ENCODE measurements at regions not wholly inside any gene's neighbourhood (a gene's known extent, or its start where the extent isn't known, plus 50 kb on each side); places are given as distances from the start of the nearest gene placed in this dataset.
"Not testable (repeated sequence)": the region's sequence is repeated elsewhere in the genome, so short reads cannot be mapped to it uniquely, and the experiment has no call there.

- peaks cover 8% of the 10 kb centered on the region for H3K79me2 ChIP-seq (replicated peaks; ENCODE audit: insufficient read depth, low read length)
- H3K9me2 ChIP-seq (ENCODE audit: insufficient read depth, low read length) = no peaks in the 10 kb centered on the region
- TF ChIP-seq MXI1 (conservative IDR thresholded peaks at IDR 0.05; ENCODE audit: poor library complexity, severe bottlenecking) = no peak
- TF ChIP-seq, protein P1, sequence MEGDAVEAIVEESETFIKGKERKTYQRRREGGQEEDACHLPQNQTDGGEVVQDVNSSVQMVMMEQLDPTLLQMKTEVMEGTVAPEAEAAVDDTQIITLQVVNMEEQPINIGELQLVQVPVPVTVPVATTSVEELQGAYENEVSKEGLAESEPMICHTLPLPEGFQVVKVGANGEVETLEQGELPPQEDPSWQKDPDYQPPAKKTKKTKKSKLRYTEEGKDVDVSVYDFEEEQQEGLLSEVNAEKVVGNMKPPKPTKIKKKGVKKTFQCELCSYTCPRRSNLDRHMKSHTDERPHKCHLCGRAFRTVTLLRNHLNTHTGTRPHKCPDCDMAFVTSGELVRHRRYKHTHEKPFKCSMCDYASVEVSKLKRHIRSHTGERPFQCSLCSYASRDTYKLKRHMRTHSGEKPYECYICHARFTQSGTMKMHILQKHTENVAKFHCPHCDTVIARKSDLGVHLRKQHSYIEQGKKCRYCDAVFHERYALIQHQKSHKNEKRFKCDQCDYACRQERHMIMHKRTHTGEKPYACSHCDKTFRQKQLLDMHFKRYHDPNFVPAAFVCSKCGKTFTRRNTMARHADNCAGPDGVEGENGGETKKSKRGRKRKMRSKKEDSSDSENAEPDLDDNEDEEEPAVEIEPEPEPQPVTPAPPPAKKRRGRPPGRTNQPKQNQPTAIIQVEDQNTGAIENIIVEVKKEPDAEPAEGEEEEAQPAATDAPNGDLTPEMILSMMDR (IDR thresholded peaks at IDR 0.05; ENCODE audit: poor library complexity, severe bottlenecking) = no peak
- TF ChIP-seq RAD21 (conservative IDR thresholded peaks at IDR 0.05) = no peak
- TF ChIP-seq EZH2 (IDR thresholded peaks at IDR 0.05; ENCODE audit: borderline replicate concordance, insufficient read depth, low read length, poor library complexity, severe bottlenecking) = no peak
- no peak for TF ChIP-seq SMC3 (conservative IDR thresholded peaks at IDR 0.05; ENCODE audit: poor library complexity)
- no peak for TF ChIP-seq POLR2AphosphoS5 (IDR thresholded peaks at IDR 0.05)
- no peak for TF ChIP-seq EP300 (conservative IDR thresholded peaks at IDR 0.05; ENCODE audit: poor library complexity, severe bottlenecking)
- no peak for TF ChIP-seq TAF1 (IDR thresholded peaks at IDR 0.05; ENCODE audit: low read depth)
- TF ChIP-seq, protein P2, sequence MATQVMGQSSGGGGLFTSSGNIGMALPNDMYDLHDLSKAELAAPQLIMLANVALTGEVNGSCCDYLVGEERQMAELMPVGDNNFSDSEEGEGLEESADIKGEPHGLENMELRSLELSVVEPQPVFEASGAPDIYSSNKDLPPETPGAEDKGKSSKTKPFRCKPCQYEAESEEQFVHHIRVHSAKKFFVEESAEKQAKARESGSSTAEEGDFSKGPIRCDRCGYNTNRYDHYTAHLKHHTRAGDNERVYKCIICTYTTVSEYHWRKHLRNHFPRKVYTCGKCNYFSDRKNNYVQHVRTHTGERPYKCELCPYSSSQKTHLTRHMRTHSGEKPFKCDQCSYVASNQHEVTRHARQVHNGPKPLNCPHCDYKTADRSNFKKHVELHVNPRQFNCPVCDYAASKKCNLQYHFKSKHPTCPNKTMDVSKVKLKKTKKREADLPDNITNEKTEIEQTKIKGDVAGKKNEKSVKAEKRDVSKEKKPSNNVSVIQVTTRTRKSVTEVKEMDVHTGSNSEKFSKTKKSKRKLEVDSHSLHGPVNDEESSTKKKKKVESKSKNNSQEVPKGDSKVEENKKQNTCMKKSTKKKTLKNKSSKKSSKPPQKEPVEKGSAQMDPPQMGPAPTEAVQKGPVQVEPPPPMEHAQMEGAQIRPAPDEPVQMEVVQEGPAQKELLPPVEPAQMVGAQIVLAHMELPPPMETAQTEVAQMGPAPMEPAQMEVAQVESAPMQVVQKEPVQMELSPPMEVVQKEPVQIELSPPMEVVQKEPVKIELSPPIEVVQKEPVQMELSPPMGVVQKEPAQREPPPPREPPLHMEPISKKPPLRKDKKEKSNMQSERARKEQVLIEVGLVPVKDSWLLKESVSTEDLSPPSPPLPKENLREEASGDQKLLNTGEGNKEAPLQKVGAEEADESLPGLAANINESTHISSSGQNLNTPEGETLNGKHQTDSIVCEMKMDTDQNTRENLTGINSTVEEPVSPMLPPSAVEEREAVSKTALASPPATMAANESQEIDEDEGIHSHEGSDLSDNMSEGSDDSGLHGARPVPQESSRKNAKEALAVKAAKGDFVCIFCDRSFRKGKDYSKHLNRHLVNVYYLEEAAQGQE (IDR thresholded peaks at IDR 0.05; ENCODE audit: borderline replicate concordance) = no peak
- H3K4me3 ChIP-seq (ENCODE audit: low read length) = no peak overlapping the region
- no peak overlapping the region for H2AFZ ChIP-seq (ENCODE audit: low read depth, low read length)
- H3K27me3 ChIP-seq (ENCODE audit: insufficient read depth, low read depth, low read length) = no peaks in the 10 kb centered on the region
- H3K4me2 ChIP-seq (ENCODE audit: low read length) = no peak overlapping the region
- no peaks in the 10 kb centered on the region for H3K36me3 ChIP-seq (ENCODE audit: insufficient read depth, low read length)
- no peaks in the 10 kb centered on the region for H3K9me3 ChIP-seq (ENCODE audit: low read length)
- no peaks in the 10 kb centered on the region for H3F3A ChIP-seq (ENCODE audit: insufficient read depth, low read length, poor library complexity, severe bottlenecking)
- no peak overlapping the region for H3K9ac ChIP-seq (ENCODE audit: low read length)
- H3K27ac ChIP-seq (ENCODE audit: low read length) = no peak overlapping the region
- no peaks in the 10 kb centered on the region for H4K20me1 ChIP-seq (ENCODE audit: insufficient read depth)
These were observed 166.9 kb upstream of the GRK3 start for GRCh38 chr22:25397616-25398015.

GRCh38 chr22:25398591-25399062, 165.8 kb upstream of the GRK3 start:
- H3F3A ChIP-seq (ENCODE audit: insufficient read depth, low read length, poor library complexity, severe bottlenecking); H3K4me2 ChIP-seq (ENCODE audit: low read length); H2AFZ ChIP-seq (ENCODE audit: low read depth, low read length); H3K27ac ChIP-seq (ENCODE audit: low read length); H3K4me3 ChIP-seq (ENCODE audit: low read length); H3K27me3 ChIP-seq (ENCODE audit: insufficient read depth, low read depth, low read length); H3K36me3 ChIP-seq (ENCODE audit: insufficient read depth, low read length); H3K79me2 ChIP-seq (replicated peaks; ENCODE audit: insufficient read depth, low read length); H4K20me1 ChIP-seq (ENCODE audit: insufficient read depth); H3K9me3 ChIP-seq (ENCODE audit: low read length); H3K9me2 ChIP-seq (ENCODE audit: insufficient read depth, low read length); H3K9ac ChIP-seq (ENCODE audit: low read length): not testable (repeated sequence)

DNA sequence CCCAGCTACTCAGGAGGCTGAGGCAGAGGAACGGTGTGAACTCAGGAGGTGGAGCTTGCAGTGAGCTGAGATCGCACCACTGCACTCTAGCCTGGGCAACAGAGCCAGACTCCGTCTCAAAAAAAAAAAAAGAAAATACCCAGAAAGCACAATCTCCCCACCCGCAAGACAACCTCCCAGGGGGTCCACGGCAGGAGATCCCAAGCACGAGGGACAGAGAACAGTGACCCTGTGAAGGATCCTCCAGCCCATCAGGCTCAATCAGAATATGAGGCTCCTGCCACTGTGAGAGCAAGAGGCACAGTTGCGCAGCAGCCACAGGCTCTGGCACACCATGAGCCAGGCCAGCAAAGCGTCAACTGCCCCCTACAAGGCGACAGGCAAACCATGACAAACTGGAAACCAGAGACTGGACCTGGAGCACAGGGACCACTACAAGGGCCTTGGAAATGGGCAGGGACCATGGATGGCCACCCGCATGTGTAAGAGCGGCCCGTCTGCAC, 164.8 kb upstream of the GRK3 start:
- H3K4me3 ChIP-seq (ENCODE audit: low read length) = no peak overlapping the region
- H3K4me2 ChIP-seq (ENCODE audit: low read length) = no peak overlapping the region
- no peaks in the 10 kb centered on the region for H3K9me3 ChIP-seq (ENCODE audit: low read length)
- H3K36me3 ChIP-seq (ENCODE audit: insufficient read depth, low read length) = no peaks in the 10 kb centered on the region
- H3K79me2 ChIP-seq (replicated peaks; ENCODE audit: insufficient read depth, low read length) = peaks cover 8% of the 10 kb centered on the region
- TF ChIP-seq, protein P1 (IDR thresholded peaks at IDR 0.05; ENCODE audit: poor library complexity, severe bottlenecking) = no peak
- TF ChIP-seq SMC3 (conservative IDR thresholded peaks at IDR 0.05; ENCODE audit: poor library complexity) = no peak
- no peak for TF ChIP-seq TAF1 (IDR thresholded peaks at IDR 0.05; ENCODE audit: low read depth)
- TF ChIP-seq, protein P2 (IDR thresholded peaks at IDR 0.05; ENCODE audit: borderline replicate concordance) = no peak
- TF ChIP-seq EP300 (conservative IDR thresholded peaks at IDR 0.05; ENCODE audit: poor library complexity, severe bottlenecking) = no peak
- no peak for TF ChIP-seq EZH2 (IDR thresholded peaks at IDR 0.05; ENCODE audit: borderline replicate concordance, insufficient read depth, low read length, poor library complexity, severe bottlenecking)
- TF ChIP-seq POLR2AphosphoS5 (IDR thresholded peaks at IDR 0.05) = no peak
- TF ChIP-seq MXI1 (conservative IDR thresholded peaks at IDR 0.05; ENCODE audit: poor library complexity, severe bottlenecking) = no peak
- TF ChIP-seq RAD21 (conservative IDR thresholded peaks at IDR 0.05) = no peak
- H3K27me3 ChIP-seq (ENCODE audit: insufficient read depth, low read depth, low read length) = no peaks in the 10 kb centered on the region
- no peak overlapping the region for H3K27ac ChIP-seq (ENCODE audit: low read length)
- no peaks in the 10 kb centered on the region for H3K9me2 ChIP-seq (ENCODE audit: insufficient read depth, low read length)
- no peak overlapping the region for H2AFZ ChIP-seq (ENCODE audit: low read depth, low read length)
- H3F3A ChIP-seq (ENCODE audit: insufficient read depth, low read length, poor library complexity, severe bottlenecking) = no peaks in the 10 kb centered on the region
- no peaks in the 10 kb centered on the region for H4K20me1 ChIP-seq (ENCODE audit: insufficient read depth)
- H3K9ac ChIP-seq (ENCODE audit: low read length) = no peak overlapping the region
